Stimulated activated CD4-positive, alpha-beta T cell treated with anti-CD3 and anti-CD28 coated beads, Interleukin-12 subunit alpha, Interleukin-12 subunit beta, amount 100 ng/mL, for 4 hours (primary cell): ENCODE measurements at regions not wholly inside any gene's neighbourhood (a gene's known extent, or its start where the extent isn't known, plus 50 kb on each side); places are given as distances from the start of the nearest gene placed in this dataset.
"Not testable (repeated sequence)": the region's sequence is repeated elsewhere in the genome, so short reads cannot be mapped to it uniquely, and the experiment has no call there.

Experiments
- DNase-seq: peaks from one replicate; pipeline ENCODE4 v3.0.0-alpha.2; 2020

DNA sequence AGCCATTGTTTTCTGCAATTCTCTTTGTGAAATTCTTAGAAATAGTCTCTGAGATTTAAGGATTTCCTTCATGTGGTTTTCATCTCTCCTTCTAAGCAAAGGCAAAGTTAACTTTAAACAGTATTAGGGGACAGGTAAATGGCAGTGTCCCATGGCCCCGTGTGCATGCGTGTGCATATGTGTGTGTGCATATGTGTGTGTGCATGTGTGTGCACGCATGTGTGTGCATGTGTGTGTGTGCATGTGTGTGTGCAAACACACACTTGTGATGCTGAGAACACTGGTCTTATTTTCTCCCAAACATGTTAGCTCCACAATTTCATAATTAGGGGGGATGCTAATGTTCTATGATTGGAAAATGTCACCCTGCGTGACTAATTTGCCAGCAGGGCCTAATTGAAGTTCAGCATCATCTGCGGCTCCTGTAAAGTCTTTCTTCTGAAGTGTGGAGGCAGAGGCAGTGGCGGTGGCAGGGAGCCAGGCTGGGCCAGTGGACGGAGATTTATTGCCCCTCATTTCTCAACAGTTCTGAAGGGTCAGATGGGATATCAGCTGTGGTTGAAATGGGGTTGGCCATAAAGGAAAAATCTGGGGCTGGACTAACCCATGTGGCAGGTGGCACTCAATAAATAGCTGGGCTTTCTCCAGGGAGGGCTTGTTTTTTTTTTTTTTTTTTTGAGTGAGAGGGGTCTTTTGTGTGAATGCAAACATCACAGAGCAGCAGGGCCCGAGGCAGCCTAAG, 289.3 kb upstream of the PODXL start:
- DNase-seq: no peak

DNA sequence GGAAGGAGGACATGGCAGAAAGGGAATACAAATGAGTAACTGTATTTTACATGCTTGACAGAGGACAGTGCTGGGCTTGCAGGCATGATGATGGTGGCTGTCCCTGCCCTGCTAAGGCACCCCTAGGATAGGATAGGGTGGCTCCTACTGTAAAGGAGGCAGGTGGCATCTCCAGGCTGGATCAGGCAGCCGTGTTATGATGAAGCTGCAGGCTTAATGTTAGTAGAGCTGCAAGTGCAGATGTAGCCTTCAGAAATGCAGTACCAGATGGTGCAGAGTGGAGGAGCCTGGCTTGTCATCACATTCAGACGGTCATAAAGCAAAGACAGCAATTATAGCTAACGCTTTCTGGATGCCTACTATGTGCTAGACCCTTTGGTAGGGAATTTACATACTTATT, 287.9 kb upstream of the PODXL start:
- DNase-seq: no peak

DNA sequence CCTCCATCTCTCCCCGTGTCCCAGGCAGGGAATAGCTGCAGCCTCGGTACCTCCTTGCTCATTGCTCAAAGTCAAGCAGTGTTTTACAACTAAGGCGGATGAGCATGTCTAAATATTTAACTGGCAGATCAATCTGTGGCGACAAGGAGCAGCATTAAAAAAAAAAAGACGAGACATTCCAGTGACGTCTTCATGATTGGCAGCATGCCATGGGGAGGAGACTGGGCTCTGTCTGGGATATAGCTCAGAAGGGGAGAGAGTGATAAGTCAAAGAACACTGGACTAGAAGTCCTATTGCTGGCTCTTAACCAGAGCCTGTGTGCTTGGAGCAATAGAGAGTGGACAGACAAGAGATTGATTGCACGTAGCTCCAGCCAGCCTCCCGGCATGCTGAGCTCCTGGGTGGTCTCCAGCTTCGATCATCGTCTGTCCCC, 287.5 kb upstream of the PODXL start:
- no peak for DNase-seq

DNA sequence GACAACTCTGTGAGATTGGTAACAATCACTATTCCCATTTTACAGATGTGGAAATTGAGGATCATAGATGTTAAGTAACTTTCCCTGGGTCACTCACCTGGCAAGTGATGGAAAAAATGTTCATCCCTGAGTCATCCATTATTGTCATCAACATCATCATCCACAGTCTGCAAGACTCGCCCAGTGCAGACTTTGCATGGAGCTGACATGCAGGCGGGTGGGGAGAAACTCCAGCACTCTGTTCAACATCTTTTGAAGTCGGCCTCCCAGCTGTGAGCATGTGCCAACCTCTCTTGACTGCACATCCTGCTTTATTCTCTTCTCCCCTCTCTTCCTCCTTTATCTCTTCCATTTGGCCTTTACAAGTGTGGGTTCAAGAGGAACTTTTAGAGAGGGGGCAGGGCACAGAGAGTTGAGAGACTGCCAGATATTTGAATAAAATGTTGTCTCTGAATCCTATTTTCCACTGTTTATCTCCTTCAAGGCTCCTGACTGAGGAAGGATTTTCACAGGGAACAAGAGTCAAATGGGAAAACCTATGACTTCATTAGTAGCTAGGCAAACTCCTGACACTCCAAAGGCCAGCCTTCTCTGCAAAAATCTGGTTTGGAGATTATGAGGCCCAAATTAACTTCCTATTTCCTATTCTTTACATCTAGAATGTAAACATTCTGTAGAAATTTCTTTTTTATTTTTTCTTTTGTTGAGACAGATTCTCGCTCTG, 283.7 kb upstream of the PODXL start:
- DNase-seq: no peak

DNA sequence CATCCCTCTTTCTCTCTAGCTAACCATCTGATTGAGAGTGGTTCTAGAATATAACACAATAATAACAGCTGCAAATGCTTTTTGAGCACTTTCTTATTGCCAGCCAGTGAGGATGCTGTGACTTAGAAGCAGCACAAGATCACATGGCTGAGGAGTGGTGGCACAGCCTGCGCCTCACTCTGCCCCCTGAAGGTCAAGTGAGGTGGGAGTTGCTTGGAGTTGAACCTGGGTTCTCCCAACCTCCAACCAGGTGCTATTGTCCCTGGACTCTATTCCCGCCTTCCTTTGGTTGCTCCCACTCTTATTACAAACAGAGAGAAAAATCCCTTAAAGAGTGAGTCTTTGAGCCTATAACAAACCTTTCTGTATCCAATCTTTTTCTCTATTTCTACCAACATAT, 280.3 kb upstream of the PODXL start:
- no peak for DNase-seq

DNA sequence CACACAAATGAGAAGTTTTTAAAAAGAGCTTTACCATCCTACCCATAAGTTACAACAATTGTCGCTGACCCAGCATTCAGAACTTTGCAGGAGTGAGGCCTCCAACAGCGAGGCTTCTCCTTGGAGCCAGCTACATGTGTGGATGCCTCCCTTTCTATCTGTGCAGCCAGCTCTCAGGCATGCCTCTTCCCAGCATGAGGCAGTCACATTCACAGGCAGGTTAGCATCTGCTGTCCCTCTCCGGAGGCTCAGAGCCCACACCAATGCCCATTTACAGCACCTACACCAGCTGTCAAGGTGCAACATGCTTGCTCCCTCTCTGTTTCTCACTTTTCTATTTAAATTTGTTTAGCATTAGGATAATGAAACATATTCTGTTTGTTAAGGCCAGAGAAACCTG, 278.7 kb upstream of the PODXL start:
- DNase-seq: no peak

DNA sequence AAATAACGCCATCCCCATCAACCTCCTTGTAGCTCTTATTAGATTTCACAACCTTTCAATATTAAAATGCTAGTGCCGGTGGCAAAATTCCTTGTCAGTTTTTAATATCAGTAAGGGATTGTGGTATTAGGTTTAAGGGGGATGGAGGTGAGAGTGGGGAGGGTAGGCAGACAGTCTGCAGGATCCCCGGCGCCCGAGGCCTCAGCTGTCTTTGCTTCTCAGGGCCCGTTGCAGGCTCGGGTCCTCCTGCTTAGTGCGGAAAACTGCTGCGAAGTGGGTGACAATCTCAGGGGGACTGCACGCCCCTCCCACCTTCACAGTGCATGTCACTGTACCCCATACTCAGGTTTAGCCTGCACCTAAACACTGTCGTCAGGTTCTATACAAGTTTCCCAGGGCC, 274.3 kb upstream of the PODXL start:
- DNase-seq: no peak

DNA sequence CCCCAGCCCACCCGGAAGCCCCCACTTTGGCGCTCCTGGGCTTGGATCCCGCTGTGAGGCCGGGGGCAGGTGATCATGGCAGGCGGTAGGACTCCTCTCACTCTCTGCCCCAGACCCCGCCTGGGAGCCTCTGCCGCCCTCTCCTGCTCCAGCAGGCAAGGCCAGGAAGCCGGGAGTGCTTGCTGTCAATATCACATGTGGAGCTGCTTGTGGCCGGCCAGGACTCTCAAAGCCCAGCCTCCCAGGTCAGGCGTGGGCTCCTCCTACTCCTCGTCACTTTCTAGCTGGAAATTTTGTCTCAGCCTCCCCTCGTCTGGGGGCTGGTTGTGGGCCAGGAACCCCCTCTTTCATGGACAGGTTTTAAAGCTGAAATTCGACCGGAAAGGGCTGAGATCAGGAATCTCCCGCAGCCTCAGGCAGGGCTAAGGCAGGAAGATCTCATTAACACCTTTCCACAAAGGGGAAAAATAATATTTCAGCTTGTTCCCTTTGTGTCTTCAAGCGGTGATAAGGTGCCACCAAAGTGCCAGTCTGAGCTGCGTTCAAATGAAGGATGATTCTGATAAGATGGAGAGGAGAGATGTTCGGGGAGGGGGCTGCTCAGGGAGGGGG, 273.6 kb upstream of the PODXL start:
- DNase-seq: no peak

DNA sequence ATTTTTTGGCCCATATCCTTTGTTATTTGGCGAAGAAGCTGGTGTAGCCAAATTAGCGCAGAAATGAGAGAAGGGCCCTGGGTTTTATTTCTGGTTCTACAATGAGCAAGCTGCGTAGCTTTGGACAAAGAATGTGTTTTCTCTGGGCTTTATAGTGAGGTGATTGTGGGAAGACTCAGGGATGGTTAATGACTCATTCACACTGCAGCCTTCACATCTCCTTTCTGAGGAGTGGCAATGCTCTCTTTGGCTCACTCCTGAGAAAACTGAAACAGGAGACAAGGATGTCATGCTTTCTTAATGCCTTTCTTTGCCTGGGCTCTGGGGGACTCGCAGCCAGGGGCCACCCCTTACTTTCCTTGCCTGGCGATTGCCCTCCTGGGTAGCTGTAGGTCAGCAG, 271.0 kb upstream of the PODXL start:
- no peak for DNase-seq

DNA sequence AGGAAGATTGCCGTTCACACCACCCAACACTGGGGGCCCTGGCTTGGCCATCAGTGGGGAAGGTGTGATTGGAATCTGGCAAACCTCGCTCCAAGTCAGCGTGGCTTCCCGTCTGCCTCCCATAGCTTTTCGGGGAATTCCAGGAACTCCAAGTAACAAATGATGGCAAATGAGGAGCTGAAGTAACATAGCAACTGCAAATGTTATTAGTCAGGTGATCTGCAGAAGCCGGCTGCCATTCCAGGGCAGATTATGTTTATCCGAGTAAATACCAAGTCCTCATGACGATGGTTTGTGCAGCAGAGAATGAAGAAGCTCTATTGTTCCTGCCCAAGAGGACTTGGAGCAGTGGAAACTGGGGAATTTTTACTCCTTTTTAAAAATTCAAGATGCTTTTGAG, 270.5 kb upstream of the PODXL start:
- no peak for DNase-seq

DNA sequence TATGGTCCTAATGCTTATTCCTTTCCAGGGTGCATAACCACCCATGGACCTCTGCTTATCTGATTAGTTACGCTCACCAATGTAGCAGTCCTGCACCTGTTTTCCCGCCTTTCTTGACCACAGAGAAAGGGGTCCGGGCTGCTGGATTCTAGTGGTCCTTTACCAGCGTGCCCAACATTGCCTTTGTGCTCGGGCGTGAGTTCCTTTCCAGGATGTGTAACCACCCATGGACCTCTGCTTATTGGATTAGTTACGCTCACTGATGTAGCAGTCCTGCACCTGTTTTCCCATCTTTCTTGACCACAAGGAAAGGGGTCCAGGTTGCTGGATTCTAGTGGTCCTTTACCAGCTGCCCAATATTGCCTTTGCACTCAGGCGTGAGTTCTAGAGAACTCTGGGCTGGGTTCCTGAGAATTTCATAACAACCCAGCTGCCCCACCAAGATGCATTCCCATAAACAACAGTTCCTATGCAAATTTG, 267.6 kb upstream of the PODXL start:
- DNase-seq: not testable (repeated sequence)

DNA sequence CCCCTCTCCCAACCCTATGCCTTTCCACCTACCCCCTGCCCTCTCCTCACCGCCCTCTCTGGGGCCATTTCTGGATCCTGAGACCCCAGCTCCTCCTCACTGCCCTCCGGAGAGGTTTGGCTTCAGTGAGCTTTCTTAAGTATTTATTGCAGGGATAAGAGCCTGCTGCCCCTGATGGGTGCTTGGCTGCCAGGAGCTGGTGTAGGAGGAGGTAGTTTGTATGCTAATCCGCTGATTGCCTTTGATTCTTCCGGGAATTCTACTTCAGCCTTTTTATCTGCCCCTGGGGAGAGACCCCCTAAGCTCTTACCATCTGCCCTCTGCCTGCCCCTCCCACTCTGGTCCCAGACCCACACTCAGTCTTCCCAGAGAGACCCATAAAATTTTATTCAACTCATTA, 263.5 kb upstream of the PODXL start:
- no peak for DNase-seq

DNA sequence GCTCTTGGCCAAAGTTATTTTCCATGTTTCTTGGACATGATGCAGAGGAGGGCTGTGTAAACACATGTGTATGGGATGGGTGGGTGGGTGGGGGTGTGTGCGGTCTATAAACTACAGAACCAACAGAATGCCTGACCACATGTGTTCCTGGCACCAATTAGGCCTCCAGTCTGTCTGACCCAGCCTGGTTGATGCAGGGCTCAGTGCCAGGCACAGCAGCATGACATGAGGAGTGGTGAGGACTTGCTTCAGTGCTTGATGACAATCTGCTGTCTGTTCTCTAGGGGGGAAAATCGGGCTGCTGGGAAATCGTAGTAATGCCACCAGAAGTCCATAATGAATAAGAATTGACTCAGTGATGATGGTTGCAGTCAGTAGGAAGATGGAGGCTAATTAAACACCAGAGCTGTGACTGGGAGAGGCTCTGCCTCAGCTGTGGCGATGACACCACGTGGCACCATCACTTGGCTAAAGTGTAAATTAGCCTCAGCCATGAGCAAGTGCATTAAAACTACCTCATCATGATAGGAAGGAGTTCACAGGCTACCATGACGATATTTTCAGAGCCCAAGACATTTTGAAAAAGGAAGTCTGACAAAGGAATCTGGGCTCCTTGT, 260.1 kb upstream of the PODXL start:
- DNase-seq: no peak

DNA sequence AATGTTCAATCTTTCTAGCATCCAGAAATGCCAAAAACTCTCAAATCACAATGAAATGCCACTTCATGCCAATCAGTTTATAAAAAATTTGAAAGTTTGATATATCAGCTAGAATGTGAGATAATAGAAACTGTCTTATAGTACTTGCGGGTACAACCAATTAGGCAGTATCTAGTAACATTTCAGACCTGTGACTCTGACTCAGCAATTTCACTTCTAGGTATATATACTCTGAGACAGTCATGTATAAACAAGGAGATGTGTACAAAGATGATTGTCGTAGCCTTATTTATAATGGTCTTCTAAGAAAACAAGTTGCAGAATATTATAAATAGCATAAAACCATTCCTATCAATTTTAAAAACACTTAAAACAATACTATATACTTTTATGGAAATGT, 252.3 kb upstream of the PODXL start:
- DNase-seq: no peak

DNA sequence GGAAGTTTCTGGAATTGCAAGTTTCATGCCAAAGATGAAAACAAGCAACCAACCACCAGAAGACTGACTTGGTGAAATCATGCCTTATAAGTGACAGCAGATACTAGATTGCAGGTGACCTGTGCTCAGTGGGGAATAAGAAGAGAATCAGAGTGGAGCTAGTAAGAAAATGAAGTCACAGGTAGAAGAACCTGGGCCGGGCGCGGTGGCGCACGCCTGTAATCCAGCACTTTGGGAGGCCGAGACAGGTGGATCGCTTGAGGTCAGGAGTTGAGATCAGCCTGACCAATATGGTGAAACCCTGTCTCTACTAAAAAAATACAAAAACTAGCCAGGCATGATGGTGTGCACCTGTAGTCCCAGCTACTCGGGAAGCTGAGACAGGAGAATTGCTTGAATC, 251.7 kb upstream of the PODXL start:
- not testable (repeated sequence) for DNase-seq

DNA sequence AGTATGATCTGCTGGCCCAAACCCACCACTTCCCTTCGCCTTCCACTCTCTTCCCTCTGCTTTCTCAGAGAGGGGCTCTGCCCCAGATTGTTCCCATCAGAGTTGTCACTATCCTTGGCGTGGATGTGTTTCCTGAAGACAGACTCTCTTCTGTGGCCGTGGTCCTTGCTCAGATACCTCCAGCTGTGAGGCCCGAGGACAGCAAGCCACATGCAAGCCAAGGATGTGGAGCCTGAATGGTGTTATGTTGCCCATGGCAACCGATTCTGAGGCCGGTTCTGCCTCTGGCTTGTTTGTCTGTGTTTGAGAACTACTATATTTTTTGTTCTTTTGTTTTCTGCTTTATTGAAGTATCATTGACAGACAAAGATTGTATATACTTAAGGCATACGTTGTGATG, 247.4 kb upstream of the PODXL start:
- DNase-seq: no peak

DNA sequence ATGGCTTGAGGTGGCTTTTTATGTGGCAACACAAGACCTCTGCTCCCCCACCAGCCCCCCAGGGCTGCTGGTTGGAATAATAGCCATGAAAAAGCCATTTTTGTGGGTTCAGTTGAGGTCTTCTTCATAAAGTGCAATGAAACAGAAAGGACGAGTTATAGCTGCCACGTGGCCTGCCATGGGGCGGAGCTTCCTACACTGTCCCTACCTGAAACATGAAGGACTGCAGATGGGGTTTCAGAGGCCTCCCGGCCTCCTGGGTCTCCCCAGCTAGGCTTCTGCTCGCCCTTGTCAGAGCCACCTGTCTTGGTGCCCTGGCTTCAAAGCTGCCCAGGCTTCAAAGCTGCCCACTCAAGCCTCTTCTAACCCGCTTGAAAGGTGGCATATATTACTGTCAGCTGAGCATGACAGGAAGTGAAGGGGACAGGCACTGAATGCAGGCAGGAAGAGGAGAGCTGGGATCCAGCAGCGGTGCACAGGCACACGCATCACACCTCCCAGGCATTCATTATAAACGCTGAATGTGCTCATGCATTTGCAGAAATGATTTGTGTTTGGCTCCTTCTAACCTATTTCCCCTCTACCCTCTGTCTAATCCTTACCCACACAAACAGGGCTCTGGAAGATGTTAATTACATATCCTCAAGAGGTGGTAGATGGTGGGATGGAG, 245.9 kb upstream of the PODXL start:
- DNase-seq: no peak

DNA sequence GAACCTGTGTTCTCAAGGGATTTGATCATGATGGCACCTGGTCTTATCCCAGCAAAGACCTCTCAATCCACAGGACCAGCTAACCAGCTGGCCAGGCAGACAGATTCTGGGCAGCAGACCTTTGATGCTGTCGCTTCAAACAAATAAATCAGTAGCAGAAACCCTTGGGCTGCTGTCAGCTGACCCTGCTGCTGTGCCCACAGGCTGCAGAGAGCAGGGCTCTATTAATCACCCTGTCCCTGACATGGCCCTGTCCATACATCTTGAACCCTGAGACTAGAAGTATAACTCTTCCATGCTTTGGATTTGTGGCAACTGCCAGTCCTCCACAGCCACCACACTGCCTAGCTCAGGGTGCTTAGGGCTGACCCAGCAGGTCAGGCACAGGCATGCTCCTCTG, 244.1 kb upstream of the PODXL start:
- no peak for DNase-seq

DNA sequence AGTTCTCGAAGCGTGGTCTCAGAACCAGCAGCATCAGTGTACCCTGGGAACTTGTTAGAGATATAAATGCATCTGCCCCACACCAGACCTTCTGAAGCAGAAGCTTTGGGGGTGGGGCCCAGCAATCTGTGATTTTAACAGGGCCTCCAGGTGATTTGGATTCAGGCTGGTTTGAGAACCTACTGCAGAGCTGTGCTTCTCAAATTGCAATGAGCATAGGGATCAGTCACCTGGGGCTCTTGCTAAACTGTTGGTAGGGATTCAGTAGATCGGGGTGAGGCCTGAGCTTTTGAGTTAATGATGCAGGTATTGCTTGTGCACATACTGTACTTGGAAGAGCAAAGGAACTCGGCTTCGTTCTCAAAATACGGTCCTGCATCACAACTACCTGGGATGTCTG, 243.6 kb upstream of the PODXL start:
- DNase-seq: no peak

DNA sequence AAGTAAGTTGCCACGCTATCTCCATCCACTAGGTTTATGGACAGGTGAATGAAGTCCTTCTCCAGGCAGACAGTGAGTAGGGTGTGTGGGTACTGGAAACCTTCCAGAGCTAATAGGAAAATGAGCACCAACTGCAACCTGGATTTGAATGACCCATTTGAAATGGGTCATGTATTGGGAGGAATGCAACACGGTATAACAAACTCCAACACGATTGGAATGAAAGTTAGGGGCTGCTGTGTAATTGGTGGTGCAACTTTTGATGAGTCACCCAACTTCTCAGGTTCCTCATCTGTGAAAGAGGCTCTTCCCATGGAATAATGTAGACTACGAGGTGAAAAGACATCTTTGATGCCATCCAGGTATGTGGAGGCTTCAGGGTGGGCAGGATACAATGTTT, 241.4 kb upstream of the PODXL start:
- no peak for DNase-seq

DNA sequence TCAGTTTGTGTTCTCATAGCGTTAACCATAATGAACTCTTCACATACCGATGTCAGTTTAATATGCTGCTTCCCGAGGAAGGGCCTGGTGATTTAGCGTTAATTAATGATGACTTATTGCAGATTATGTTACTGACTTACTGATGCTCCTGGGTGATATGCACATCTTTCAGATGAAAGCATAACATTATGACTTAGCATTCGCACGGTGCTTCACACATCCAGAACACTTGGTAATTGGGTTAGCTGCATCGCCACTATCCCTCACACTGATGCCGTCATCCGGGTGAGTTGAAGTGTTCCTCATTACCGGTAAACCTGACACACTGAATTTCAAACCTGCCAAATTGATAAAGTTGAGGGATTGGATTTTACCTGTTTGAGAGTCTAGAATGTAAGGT, 239.0 kb upstream of the PODXL start:
- DNase-seq: no peak

DNA sequence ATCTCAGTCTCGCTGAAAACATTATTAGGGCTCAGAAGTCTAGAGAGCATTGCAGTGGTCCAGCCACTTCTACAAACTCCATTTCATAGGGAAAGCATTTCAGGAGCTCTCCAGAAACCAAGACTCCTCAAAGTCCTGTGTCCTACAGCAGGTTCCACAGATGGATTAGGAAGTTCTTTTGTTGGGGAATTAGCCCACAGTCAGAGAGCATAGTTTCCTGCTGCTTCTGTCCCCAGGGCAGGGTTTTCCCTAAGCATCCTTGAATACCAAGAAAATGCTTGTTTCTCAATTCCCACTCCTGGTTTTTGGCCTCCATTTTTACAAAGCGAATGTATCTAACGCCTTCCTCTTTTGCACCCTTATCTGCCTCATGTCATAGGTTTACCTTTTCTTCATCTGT, 235.9 kb upstream of the PODXL start:
- no peak for DNase-seq

DNA sequence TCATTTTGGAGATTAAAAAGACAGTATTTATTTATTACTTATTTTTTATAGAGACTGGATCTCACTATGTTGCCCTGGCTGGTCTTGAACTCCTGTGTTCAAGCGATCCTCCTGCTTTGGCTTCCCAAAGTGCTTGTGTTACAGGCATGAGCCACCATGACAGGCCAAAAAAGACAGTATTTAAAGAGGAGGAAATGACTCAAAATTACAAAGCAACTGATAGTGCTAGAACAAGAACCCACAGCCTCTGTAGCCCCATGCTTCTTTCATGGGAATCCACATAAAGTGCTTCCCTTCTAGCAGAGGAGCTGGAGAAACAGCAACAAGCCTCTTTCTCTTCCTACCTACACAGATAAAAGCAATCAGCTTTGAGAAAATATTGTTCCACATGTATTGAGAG, 230.7 kb upstream of the PODXL start:
- DNase-seq: no peak
